GM04503 (cell line): ENCODE measurements at regions not wholly inside any gene's neighbourhood (a gene's known extent, or its start where the extent isn't known, plus 50 kb on each side); places are given as distances from the start of the nearest gene placed in this dataset.
"Not testable (repeated sequence)": the region's sequence is repeated elsewhere in the genome, so short reads cannot be mapped to it uniquely, and the experiment has no call there.

Experiments used
- DNase-seq: peaks from one replicate; pipeline ENCODE4 v3.0.0-alpha.2; 2012; ENCODE audit warnings: low read depth

DNA sequence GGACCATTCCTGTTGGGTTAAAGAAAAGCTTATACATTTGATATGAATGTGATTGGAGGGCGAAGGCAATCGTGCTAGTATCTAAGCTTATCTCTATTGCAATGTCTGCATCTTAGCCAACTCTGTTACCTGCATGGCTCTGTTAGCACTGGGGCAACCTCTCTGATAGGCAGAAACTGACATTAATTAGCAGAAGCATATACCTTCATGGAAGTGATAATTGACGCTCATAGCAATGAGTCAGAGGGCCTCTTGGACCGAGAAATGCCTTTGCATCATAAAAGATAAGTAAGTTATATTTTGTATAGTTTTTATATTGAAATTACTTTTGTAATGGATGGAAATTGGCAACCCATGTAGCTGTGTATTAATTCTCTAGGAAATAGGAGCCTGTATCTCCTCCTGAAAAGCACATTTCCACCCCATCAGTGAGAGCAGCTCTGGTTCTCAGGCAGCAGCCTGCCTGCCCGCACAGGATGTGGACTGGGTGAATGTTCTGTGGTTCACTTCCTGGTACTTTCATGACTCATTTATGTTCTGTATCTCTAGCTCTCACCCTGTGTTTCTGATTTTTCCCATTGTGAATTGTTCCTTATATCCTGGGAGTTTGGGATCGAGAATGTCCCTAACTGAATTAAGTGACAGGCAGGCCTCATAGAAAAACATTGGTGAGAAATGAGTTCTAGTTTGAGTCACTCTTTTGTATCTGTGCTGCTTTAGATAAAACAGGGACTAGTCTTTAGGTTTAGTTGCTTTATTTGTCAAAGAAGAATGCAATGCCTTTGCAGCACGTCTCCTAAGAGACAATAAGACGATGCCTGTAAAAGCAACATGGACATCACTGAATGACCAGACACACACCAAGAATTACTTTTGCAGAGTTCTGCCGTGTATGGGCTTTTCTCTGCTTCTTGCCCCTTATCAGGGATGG lies 344.9 kb downstream of the DCDC2C start:
- no peak for DNase-seq

DNA sequence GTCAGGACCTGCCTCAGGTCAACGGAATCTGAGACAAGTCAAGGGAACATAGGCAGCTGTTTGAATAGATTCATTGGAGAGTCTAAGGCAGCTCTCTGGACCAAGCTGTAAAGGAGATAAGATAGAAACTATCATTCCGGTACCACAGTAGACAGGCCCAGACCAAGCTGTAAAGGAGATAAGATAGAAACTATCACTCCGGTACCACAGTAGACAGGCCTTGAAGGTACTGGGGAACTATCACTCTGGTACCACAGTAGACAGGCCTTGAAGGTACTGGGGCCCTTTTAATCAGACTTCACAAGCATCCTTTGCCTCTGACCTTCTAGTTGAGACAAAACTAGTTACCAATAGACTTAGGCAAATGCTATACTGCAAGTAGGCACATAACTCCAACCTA lies 346.1 kb downstream of the DCDC2C start:
- DNase-seq, result no peak

DNA sequence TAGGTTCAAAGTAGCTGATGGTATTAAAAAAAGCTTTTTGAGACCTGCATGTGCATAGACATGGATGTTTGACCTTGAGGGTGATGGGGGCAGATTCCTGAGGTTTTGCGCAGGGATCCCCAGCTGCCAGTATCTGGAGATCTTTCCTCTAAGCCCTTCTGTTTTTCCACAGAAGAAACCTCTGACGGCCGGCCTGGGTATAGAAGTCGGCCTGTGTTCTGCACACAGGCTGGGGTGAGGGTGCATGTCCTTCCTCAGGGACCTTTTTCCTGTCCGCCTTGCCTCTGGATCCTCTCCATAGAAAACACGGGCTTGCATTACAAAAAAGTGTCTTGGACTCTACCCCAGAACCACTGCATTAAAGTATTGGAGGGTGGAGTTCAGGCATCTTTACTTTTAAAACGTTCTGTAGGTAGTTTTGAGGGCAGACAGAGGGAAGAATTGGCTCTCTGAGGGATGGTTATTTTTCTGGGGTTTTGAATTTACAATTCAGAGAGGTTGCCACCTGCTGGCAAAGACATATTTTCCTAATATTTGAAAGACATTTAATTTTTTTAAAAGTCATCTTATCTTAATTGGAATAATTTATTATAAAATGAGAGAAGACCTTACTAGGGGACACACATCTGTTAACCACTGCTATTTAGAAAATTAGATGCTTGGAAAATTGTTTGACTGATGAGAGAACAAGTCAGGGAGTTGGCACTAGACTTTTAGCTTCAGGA lies 350.6 kb downstream of the DCDC2C start:
- no peak for DNase-seq

DNA sequence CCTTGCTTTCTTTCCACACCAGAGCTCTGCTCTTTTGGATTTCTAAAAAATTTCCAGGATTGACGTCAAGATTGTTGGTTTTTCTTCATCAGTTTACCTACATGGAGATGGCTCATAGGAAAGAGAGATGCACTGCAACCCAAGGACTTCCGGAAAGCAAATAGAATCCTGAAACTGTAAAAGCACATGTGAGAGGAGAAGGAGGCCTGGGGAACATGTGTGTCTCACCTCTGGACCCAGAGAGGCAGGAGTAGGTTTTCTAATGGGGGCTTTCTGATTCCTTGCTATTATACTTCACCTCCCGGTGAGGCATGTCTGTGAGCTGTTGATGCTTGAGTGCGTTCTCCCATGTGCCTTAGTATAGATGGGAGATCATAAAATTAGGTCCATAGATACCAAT lies 362.8 kb downstream of the DCDC2C start:
- no peak for DNase-seq

DNA sequence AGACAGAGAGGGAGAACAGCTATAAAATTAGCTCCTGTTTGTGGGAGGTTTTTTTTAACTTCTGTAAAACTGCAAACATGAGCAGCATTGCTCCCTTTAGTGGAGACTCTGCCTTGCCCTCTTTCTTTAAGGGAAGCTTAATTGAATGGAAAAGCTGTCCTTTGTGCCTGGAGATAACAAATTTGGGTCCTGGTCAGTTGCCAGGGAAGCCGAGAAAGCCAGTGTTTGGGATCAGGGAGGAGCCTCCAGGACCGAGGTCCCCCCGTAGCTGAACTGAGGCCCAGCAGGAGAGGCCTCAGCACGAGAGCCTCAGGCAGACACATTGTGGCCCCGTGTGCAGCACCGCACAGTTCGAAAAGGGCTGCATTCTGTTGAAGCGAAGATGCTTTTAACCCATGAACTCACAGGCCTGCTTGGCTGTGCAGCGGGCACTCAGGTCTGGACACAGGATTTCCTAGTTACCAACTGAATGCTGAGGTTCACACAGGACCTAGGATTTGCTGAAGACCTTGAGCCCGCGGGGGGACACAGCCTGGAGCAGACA lies 369.7 kb downstream of the DCDC2C start:
- DNase-seq, result no peak

DNA sequence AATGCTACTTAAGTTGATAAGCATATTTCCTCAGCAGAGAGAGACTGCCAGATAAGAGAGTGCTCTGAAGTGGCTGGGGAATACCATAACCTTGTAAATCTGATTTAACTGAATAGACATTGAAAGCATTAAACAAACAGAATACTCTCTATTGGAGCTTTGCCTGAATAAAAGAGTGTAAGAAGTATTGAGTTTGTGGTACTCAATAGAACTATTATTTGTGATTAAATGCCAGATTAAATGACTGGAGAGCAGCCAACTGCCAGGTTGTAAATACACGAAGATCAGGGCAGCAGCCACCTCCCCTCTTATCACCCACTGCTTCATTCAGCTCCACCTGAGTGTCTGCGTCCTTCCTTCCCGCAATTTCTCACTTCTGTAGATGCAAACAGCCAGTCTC lies 373.6 kb downstream of the DCDC2C start:
- DNase-seq, result no peak

DNA sequence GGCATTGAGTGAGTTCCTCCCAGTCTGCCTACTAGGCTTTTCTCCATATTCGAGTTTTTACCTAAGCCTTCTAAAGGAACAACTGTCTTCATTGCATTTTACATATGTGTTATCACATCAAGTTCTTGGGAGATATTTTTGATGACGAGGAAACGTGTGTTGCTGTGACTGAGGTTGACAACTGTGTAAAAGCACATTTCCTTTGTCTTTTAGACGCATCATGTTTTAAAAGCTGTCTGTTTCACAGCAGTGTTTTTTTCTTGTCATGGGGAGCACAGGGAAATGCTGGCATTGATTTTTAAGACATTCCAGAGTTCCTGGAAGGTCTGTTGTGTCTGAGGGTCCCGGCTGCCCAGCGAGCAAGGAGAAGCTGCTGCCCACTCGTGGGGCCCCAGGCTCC lies 381.8 kb downstream of the DCDC2C start:
- DNase-seq, result no peak

DNA sequence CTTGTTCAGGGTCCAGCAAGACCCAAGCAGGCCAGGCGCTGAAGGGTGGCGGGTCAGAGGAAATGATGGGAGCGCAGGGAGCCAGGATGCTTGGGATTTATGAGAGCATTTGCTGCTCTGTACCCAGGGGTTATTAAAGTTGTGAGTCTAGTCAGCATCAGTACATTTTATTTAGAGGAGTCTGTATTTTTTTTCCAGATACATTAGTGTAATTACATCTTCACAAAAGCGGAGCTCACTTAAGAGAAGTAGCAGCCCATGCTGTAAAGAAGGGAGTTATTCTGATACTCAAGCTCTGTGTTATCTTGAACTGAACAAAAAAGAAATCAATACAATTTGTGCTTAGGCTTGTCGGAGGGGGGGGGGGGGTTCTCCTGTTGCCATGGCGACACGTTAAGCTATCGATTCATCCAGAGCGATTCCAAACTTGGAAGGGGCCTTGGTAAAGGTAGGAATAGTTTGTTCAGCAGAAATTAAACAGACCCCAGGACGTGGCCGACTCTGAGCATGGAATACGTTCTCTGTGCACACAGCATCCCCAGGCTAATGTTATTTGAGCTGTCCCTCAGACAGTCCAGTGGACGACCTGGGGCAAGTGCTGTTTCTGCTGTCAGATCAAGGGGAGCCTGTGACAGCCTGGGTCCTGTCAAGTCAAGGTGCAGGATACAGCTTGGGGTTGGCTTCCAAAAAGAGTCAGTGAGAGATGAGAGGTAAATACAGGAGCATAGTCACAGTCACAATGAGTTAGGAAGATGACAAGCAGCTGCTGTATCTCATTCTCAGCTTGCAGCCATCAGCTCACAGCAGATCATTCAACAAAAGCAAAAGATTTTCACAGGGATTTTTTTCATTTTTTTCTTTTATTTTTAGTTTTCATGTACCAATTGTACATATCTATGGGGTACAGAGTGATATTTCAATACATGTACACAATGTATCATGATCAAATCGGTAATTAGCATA lies 387.6 kb downstream of the DCDC2C start:
- DNase-seq, result no peak

DNA sequence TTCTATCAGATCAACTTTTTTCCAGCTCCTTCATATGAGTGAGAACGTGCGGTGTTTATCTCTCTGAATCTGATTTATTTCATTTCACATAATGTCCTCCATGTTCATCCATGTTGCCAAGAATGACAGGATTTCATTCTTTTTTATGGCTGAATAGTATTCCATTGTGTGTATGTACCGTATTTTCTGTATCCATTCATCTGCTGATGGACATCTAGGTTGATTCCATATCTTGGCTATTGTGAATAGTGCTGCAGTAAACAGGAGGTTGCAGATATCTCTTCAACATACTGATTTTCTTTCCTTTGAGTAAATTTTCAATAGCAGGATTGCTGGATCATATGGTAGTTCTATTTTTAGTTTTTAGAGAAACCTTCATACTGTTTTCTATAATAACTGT lies 388.5 kb downstream of the DCDC2C start:
- peak; percentile 73 for DNase-seq

DNA sequence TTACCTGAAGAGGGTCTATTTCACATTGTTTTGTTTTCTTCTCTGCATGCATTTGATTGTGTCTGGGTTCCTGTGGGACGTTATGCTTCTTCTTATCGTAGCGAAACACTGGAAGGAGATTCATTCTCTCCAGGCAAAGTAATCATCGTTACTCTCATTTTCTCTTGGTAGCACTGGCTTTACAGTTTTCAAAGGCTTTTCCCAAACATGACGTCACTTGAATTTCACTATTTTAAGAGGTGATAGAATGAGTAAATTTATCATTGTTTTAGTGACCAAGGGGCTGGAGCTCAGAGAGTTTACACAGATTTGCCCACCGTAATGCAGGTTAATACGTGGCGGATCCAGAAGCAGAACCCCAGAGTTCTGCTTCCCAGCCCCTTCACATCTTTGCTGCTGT lies 391.4 kb downstream of the DCDC2C start:
- DNase-seq, result no peak

DNA sequence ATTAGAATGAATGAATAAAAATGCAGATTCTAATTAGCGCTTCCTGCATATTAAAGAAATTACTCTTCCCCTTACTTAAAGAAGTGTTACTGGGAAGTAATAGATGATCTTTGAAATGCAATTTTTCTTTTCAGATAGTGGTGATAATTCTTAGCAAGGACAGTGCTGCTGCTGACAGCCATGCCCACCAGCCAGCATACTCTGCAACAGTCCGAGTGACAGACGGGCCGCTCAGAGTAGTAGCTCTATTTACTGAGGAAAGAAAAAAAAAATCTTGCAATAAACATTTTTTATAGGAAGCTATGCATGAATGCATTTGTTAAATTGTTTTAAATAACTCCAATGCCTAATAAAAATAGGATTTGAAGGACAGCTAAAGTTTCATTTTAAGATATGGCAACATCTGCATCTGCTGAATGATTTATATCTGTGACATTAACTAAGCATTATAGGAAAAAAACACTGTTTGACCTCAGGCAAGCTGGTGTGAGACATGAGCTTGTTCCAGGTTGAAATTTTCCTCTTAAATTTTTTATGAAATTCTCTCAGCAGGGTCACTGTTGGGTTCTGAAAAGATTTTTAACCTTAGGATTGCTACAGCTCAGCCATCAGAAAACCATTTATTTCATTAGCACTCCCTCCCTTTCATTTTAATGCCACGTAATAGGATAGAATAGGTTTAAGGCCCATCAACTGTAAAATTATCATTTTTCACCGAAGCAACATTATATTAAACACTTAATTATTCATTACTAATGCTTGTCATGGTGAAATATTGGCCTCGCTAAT lies 393.8 kb downstream of the DCDC2C start:
- no peak for DNase-seq

DNA sequence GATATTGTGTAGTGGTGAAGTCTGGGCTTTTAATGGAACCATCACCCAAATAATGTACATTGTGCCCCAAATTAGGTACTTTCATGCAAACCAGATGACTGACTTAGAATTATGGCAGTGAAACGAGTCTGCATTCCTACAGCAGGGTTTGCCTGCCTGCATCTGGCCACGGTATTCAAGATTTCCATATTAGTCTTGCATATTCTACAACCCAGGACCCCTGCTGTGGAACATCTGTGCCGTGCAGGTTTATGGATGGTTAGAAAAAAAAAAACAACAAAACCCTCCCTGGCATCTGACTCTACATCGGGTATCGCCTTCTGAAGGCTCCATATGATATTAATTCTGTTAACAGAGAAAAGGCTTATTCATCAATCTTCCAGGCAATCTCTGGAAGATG lies 394.8 kb downstream of the DCDC2C start:
- no peak for DNase-seq

DNA sequence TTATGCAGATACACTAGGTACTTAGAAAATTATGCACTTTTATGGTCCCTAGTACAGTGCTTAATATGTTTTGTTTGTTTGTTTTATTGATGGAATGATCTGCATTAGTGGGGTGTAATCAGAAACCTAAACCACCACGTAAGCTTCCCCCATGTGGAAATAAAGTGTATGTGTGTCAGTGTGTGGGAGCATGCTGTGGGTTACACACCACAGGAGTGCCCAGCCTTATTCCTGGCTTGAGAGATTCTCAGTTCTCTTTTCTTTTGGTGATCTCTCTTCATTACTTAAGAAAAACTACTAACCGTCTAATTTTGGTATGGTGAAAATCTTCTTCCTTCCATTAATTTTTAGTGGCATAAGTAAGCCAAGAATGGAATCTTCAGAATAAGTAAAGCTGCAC lies 398.6 kb downstream of the DCDC2C start:
- DNase-seq, result no peak

DNA sequence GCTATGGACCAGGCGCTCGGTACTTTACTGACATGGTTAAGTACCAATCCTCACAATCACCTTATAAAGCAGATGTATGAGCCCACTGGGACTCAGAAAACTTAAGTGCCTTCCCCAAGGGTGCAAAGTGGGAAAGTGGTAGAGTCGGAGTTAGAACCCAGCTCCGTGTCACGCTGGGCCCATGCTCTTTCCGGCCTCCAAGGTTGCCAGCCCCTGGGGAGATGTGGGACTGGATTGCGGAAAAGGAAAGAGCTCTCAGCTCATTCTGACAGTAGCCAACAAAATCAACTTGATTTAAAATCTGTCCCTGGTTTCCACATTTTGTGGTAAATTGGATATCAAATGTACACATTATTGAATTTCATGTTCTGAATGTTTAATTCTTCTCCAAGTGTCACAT lies 403.8 kb downstream of the DCDC2C start:
- no peak for DNase-seq

DNA sequence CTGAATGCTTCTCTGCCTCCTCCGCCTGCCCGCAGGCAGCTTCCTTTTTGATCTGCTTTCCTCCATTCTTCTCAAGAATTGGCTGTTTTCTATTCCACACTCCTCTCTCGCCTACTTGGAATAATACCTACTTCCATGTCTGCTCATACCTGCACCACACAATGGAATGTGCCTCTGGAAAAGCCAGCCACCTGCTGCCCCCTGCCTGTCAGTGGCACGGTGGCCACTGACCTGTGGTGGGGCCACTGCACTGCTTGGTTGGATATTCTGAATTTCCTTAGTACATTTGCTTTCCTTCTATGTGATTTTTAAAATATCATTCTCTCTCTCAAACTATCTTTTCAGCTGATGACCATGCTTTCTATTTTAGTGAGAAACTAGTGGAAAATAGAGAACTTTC lies 406.9 kb downstream of the DCDC2C start:
- DNase-seq, result no peak

DNA sequence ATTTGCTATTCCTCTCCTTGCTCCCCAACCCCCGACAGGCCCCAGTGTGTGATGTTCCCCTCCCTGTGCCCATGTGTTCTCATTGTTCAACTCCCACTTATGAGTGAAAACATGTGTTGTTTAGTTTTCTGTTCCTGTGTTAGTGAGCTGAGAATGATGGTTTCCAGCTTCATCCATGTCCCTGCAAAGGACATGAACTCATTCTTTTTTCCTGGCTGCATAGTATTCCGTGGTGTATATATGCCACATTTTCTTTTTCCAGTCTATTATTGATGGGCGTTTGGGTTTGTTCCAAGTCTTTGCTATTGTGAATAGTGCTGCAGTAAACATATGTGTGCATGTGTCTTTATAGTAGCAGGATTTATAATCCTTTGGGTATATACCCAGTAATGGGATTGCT lies 412.1 kb downstream of the DCDC2C start:
- DNase-seq, result not testable (repeated sequence)

DNA sequence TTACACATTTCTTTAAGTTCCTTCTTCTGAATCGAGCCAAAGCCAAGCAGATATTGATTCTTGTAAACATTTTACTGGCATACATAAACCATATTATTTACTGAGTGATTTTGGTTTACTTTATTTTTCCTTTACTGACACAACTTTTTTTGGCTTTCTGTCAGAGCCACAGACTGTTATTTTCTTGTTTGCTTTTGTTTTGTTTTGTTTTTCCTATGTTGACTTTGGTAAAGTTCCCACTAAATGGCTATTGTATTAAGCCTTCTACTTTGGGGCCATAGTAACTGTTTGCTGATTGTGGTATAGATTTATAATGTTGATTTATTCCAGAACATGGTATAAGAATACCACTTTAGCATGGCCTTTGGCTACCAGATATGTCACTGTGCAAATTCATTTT lies 419.4 kb downstream of the DCDC2C start:
- DNase-seq, result no peak

DNA sequence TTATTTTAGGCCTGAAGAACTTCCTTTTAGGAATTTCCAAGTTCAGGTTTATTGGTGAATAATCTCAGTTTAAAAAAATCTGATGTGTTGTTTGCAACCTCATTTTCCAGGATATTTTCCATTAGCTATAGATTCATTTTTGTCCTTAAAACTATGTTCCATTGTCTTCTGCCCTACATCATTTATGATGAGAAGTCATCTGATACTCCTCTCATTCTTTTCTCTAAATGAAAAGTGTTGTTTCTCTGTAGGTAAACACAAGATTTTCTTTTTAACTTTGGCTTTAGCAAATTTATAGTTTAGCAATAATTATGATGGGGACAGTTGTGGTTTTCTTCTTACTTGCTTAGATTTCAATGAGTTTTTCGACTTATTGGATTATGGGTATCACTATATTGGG lies 427.3 kb downstream of the DCDC2C start:
- DNase-seq, result no peak

DNA sequence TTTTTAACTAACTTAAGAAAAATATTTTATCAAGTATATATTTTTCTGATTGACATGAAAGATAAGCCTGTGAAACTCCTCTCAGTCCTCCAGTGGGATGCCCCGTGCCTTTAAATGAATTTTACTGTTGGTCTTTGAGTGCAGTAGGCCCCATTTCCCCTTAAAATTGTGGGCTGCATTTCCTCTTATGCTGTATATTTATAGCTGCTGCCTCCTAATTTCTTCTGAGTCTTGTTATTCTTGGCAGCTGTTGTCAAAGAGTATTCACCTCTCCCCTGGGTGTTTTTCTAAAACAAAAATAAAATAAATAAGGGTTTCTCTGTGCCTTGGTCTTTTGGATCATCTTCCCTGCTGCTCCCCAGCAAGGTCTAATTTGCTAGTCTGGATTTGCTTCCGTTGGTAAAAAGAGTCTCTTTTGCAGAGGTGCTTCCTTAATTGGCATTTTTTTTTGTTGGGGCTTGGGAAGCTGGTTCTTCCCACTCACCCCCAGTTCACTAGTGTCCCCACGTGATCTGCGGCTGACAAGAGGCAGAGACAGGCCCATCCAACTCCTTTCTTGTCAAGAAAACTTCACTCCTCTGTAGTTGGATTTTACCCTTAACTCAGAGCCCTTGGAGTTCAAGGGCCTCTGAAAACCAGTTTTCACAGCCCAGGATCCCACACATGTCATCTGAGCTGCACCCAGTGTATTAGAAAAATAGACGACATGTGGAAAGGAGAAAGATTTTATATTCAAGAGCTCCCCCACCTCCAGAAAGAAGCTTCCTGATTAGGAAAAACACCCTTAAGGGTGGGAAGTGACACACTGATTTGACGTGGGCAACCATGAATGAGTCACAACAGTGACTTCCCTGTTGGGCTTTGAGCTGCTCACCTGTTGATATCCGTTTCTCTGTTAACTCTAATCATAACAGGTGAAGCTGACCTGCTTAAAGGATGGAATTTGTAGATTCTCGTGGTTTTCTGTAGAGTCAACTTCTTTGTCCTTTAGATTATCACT lies 431.5 kb downstream of the DCDC2C start:
- DNase-seq, result no peak

DNA sequence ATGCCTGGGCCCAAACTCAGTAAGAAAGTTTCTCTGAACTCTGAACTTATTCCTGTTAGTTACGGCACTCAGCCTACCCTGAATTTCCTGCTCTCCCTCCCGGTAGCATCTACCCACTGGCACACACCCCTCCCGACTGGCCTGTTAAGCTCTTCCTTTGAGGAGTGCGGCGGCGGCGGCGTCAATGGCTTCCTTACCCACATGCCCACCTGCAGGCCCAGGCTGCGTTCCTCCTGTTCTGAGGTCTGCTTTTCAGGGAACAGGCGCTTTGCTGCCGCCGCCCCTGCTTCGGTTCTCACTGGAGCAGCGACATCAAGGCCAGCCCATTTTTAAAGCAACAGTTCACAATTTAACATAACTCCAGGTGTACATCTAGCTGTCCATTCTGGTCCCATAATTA lies 432.4 kb downstream of the DCDC2C start:
- DNase-seq, result no peak
